WTC11 (cell line): ENCODE measurements at regions not wholly inside any gene's neighbourhood (a gene's known extent, or its start where the extent isn't known, plus 50 kb on each side); places are given as distances from the start of the nearest gene placed in this dataset.

Experiments
- ZNF138 ChIP-seq: sonication (generic); formaldehyde crosslinking; conservative IDR thresholded peaks from 2 replicates; pipeline ENCODE4 v1.8.1; 2022; ENCODE audit warnings: mild to moderate bottlenecking, moderate library complexity, missing genetic modification reagents
- TF ChIP-seq, protein P1 (sequence below): sonication (generic); formaldehyde crosslinking; IDR thresholded peaks from 2 replicates; pipeline ENCODE4 v1.8.0; 2022; ENCODE audit warnings: mild to moderate bottlenecking, missing genetic modification reagents
- TF ChIP-seq, protein P2 (sequence below): fragments of 200-600 bp; IDR thresholded peaks from 2 replicates; pipeline ENCODE4 v1.8.0; 2022; ENCODE audit warnings: antibody characterized with exemption

DNA sequence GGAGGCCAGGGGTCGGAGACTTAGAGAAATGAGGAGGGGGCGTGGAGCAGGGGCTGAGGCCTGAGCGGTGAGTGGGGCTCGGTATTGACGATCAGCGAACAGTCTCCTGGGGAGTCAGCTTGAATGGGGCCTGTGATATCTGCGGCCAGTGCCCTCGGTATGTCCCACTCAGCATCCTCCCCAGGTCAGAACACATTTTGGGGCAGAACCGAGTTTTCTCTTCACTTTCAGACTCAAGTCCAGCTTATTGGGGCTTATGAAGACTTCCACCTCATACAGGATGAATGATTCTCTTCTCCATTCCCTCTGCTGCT, 82.6 kb downstream of the RRM2 start:
- TF ChIP-seq ZNF138 (CRISPR knock-in tag), result no peak
- TF ChIP-seq, protein P1, sequence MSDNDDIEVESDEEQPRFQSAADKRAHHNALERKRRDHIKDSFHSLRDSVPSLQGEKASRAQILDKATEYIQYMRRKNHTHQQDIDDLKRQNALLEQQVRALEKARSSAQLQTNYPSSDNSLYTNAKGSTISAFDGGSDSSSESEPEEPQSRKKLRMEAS (CRISPR knock-in tag), result no peak
- TF ChIP-seq, protein P2, sequence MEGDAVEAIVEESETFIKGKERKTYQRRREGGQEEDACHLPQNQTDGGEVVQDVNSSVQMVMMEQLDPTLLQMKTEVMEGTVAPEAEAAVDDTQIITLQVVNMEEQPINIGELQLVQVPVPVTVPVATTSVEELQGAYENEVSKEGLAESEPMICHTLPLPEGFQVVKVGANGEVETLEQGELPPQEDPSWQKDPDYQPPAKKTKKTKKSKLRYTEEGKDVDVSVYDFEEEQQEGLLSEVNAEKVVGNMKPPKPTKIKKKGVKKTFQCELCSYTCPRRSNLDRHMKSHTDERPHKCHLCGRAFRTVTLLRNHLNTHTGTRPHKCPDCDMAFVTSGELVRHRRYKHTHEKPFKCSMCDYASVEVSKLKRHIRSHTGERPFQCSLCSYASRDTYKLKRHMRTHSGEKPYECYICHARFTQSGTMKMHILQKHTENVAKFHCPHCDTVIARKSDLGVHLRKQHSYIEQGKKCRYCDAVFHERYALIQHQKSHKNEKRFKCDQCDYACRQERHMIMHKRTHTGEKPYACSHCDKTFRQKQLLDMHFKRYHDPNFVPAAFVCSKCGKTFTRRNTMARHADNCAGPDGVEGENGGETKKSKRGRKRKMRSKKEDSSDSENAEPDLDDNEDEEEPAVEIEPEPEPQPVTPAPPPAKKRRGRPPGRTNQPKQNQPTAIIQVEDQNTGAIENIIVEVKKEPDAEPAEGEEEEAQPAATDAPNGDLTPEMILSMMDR, result no peak
